A549 (cell line): ENCODE measurements at regions not wholly inside any gene's neighbourhood (a gene's known extent, or its start where the extent isn't known, plus 50 kb on each side); places are given as distances from the start of the nearest gene placed in this dataset.

ENCODE experiments used
- ATAC-seq, 2 experiments: fragments of 200-7000 bp in 1 of 2; fragments of >200 bp in 1 of 2; cut with Nextera tagmentation in 1 of 2; cut with Tn5 transposase in 1 of 2; 3 replicates each; pipeline versions ENCODE4 v1.8.0 to v1.9.1; 2018 to 2020; ENCODE audit warnings: mild to moderate bottlenecking in 1 of 2, moderate library complexity in 1 of 2
- CTCF ChIA-PET: fragments of 300-600 bp; sonication (Branson Sonifier 250); formaldehyde crosslinking; extraction: SDS; loops from one replicate; lab custom pipeline; 2021; ENCODE audit warnings: antibody characterized with exemption, inconsistent platforms; lab: Yijun Ruan, JAX
- POLR2A ChIA-PET: fragments of 350-600 bp; formaldehyde crosslinking; extraction: SDS; loops from one replicate; lab custom pipeline; 2021; ENCODE audit warnings: antibody characterized with exemption, inconsistent platforms; lab: Yijun Ruan, JAX
- DNase-seq, 2 experiments: peaks; one replicate each; pipeline versions ENCODE4 v3.0.0 to v3.0.0-alpha.2; 2011 to 2016; ENCODE audit warnings: low read depth in 1 of 2, low spot score in 1 of 2
- FAIRE-seq: peaks from 2 replicates; lab custom pipeline; 2011; peaks lifted over from hg19 to GRCh38; lab: Jason Lieb, UNC
- H3K27ac ChIP-seq, 2 experiments: fragments of >200 bp; sonication (Bioruptor Twin); formaldehyde crosslinking; 3 replicates each; pipeline ENCODE4 v1.5.1; 2016 to 2017
- H3K4me1 ChIP-seq: fragments of >200 bp; sonication (Bioruptor Twin); formaldehyde crosslinking; 3 replicates; pipeline ENCODE4 v1.6.1; 2016
- H3K4me2 ChIP-seq: fragments of >200 bp; sonication (Bioruptor Twin); formaldehyde crosslinking; 3 replicates; pipeline ENCODE4 v1.6.1; 2016
- H3K4me3 ChIP-seq: fragments of >200 bp; sonication (Bioruptor Twin); formaldehyde crosslinking; 3 replicates; pipeline ENCODE4 v1.5.1; 2016
- H3K9me3 ChIP-seq: fragments of >200 bp; sonication (Bioruptor Twin); formaldehyde crosslinking; 3 replicates; pipeline ENCODE4 v1.6.1; 2016
- CEBPB ChIP-seq, 2 experiments: fragments of >200 bp in 1 of 2; sonication (Bioruptor Twin) in 1 of 2; formaldehyde crosslinking in 1 of 2; IDR thresholded peaks; 2 replicates each; pipeline ENCODE4 v1.6.1; 2012 to 2016
- EP300 ChIP-seq, 2 experiments: fragments of >200 bp; sonication (Bioruptor Twin); formaldehyde crosslinking; IDR thresholded peaks; 2 replicates in 1 of 2; 3 replicates in 1 of 2; pipeline ENCODE4 v1.6.1; 2016 to 2017
- HDAC2 ChIP-seq: fragments of 200-600 bp; sonication (generic); IDR thresholded peaks from 2 replicates; pipeline ENCODE4 v1.6.1; 2016
- HMGXB4 ChIP-seq: fragments of 250-450 bp; sonication (Bioruptor Pico); IDR thresholded peaks from 2 replicates; pipeline ENCODE4 v1.5.0; 2021; ENCODE audit warnings: mild to moderate bottlenecking, moderate library complexity, borderline replicate concordance
- HOXB5 ChIP-seq: fragments of 250-450 bp; sonication (Bioruptor Pico); IDR thresholded peaks from 2 replicates; pipeline ENCODE4 v1.5.0; 2020; ENCODE audit warnings: mild to moderate bottlenecking, moderate library complexity
- JUN ChIP-seq, 2 experiments: fragments of >200 bp; sonication (Bioruptor Twin); formaldehyde crosslinking; IDR thresholded peaks; 2 replicates in 1 of 2; 3 replicates in 1 of 2; pipeline ENCODE4 v1.6.1; 2016 to 2017
- JUNB ChIP-seq: fragments of >200 bp; sonication (Bioruptor Twin); formaldehyde crosslinking; IDR thresholded peaks from 2 replicates; pipeline ENCODE4 v1.6.1; 2016
- MAX ChIP-seq: IDR thresholded peaks from 2 replicates; pipeline ENCODE4 v1.6.1; 2012
- MYC ChIP-seq: IDR thresholded peaks from 2 replicates; pipeline ENCODE4 v1.6.1; 2012; ENCODE audit warnings: mild to moderate bottlenecking, inconsistent platforms, low read length, improper control_type of control experiment, borderline replicate concordance
- PBX3 ChIP-seq: IDR thresholded peaks from 2 replicates; pipeline ENCODE4 v1.6.1; 2012
- POLR2A ChIP-seq: IDR thresholded peaks from 2 replicates; pipeline ENCODE4 v1.6.1; 2012; ENCODE audit warnings: mild to moderate bottlenecking, low read length
- RARB ChIP-seq: fragments of 250-450 bp; sonication (Bioruptor Pico); IDR thresholded peaks from 2 replicates; pipeline ENCODE4 v1.8.0; 2021; ENCODE audit warnings: mild to moderate bottlenecking, moderate library complexity
- RCOR1 ChIP-seq: fragments of 150-350 bp; IDR thresholded peaks from 2 replicates; pipeline ENCODE4 v1.6.1; 2014; ENCODE audit warnings: antibody characterized with exemption, low read length, low read depth
- REST ChIP-seq: fragments of 200-600 bp; sonication (generic); IDR thresholded peaks from 2 replicates; pipeline ENCODE4 v1.6.1; 2016; ENCODE audit warnings: antibody characterized with exemption, mild to moderate bottlenecking, moderate library complexity
- RFX5 ChIP-seq: fragments of 450-650 bp; IDR thresholded peaks from 2 replicates; pipeline ENCODE4 v1.7.1; 2014; ENCODE audit warnings: antibody characterized with exemption, mild to moderate bottlenecking, moderate library complexity
- RNF2 ChIP-seq: fragments of 200-600 bp; sonication (generic); IDR thresholded peaks from 2 replicates; pipeline ENCODE4 v1.6.1; 2016; ENCODE audit warnings: low read depth, mild to moderate bottlenecking, antibody characterized with exemption, moderate library complexity, borderline replicate concordance
- TFCP2L1 ChIP-seq: fragments of 250-450 bp; sonication (Bioruptor Pico); IDR thresholded peaks from 2 replicates; pipeline ENCODE4 v1.5.0; 2021; ENCODE audit warnings: mild to moderate bottlenecking
- ZC3H11A ChIP-seq: fragments of 450-650 bp; IDR thresholded peaks from 2 replicates; pipeline ENCODE4 v1.6.1; 2014; ENCODE audit warnings: antibody characterized with exemption, mild to moderate bottlenecking
- ZFP36 ChIP-seq: fragments of 450-650 bp; IDR thresholded peaks from 2 replicates; pipeline ENCODE4 v1.6.1; 2014; ENCODE audit warnings: borderline replicate concordance; ENCODE audit not compliant: partially characterized antibody
- WGBS: methylation state at CpG from one replicate; pipeline ENCODE4 v1.1.6; 2017; ENCODE audit errors: missing lambda C conversion rate; 5-methylcytosine and 5-hydroxymethylcytosine counted together
- TF ChIP-seq, protein P1 (sequence below): fragments of 150-350 bp; IDR thresholded peaks from 2 replicates; pipeline ENCODE4 v1.6.1; 2014; ENCODE audit warnings: low read depth, mild to moderate bottlenecking, low read length
- TF ChIP-seq, protein P2 (sequence below): IDR thresholded peaks from 2 replicates; pipeline ENCODE4 v1.6.1; 2012; ENCODE audit warnings: low read depth, borderline replicate concordance

GRCh38 chr4:132767901-132768300 is 381.2 kb upstream of the PCDH10 start:
- ChIA-PET CTCF (interaction anchor here (0.7 kb wide), 1 partner anchor 109 kb away, joined by 3 read pairs; no protein-coding TSS in a partner anchor), POLR2A (no interaction called here)
- WGBS: 24% methylated on average over 1 of the region's 1 CpG
- Histone ChIP-seq H3K4me3 (no peak overlapping the region), H3K4me1 (no peaks in the 10 kb centered on the region), H3K9me3 (no peaks in the 10 kb centered on the region), H3K27ac (no peak overlapping the region), H3K4me2 (no peak overlapping the region)
- FAIRE-seq (no peak), ATAC-seq (no peak), DNase-seq (no peak)
- TF ChIP-seq MAX (no peak), HOXB5 (CRISPR knock-in tag) (no peak), RCOR1 (no peak), PBX3 (no peak), RARB (no peak), HMGXB4 (CRISPR knock-in tag) (no peak), CEBPB (IDR thresholded peaks at IDR 0.05) (no peak), ZC3H11A (no peak), JUN (IDR thresholded peaks at IDR 0.05) (no peak), HDAC2 (no peak), ZFP36 (no peak), POLR2A (no peak), RNF2 (no peak), EP300 (IDR thresholded peaks at IDR 0.05) (no peak), MYC (no peak), TFCP2L1 (CRISPR knock-in tag) (no peak)
- TF ChIP-seq, protein P1, sequence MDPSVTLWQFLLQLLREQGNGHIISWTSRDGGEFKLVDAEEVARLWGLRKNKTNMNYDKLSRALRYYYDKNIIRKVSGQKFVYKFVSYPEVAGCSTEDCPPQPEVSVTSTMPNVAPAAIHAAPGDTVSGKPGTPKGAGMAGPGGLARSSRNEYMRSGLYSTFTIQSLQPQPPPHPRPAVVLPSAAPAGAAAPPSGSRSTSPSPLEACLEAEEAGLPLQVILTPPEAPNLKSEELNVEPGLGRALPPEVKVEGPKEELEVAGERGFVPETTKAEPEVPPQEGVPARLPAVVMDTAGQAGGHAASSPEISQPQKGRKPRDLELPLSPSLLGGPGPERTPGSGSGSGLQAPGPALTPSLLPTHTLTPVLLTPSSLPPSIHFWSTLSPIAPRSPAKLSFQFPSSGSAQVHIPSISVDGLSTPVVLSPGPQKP: no peak
- TF ChIP-seq, protein P2, sequence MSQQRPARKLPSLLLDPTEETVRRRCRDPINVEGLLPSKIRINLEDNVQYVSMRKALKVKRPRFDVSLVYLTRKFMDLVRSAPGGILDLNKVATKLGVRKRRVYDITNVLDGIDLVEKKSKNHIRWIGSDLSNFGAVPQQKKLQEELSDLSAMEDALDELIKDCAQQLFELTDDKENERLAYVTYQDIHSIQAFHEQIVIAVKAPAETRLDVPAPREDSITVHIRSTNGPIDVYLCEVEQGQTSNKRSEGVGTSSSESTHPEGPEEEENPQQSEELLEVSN: no peak

- CTCF ChIA-PET: no interaction called here
- POLR2A ChIA-PET: no interaction called here
- Histone ChIP-seq H3K9me3 (no peaks in the 10 kb centered on the region), H3K4me3 (no peak overlapping the region), H3K27ac (no peak overlapping the region), H3K4me1 (no peaks in the 10 kb centered on the region), H3K4me2 (no peak overlapping the region)
- no peak for ATAC-seq
- 27% methylated on average over 2 of the region's 2 CpGs for WGBS
- FAIRE-seq: no peak
- no peak for TF ChIP-seq JUNB
- TF ChIP-seq REST: no peak
- no peak for TF ChIP-seq RFX5
- TF ChIP-seq, protein P1: no peak
- no peak for DNase-seq
Observed at GRCh38 chr4:132770776-132771175, 378.3 kb upstream of the PCDH10 start.
